Peyer's patch (tissue), 4 donors: ENCODE measurements at regions not wholly inside any gene's neighbourhood (a gene's known extent, or its start where the extent isn't known, plus 50 kb on each side); places are given as distances from the start of the nearest gene placed in this dataset.

Experiments
- DNase-seq, 3 donors: peaks; one replicate each; pipeline ENCODE4 v3.0.0-alpha.2; 2017 to 2019
- H3K27ac ChIP-seq, 4 donors: fragments of 200-600 bp; sonication (generic); one replicate each; pipeline ENCODE4 v1.5.1; 2016 to 2019
- H3K27me3 ChIP-seq, 2 donors: fragments of 200-600 bp; sonication (generic); one replicate each; pipeline ENCODE4 v1.5.1; 2019
- H3K36me3 ChIP-seq, 3 donors: fragments of 200-600 bp; sonication (generic); one replicate each; pipeline ENCODE4 v1.5.1; 2016 to 2019
- H3K4me1 ChIP-seq, 4 donors: fragments of 200-600 bp; sonication (generic); one replicate each; pipeline ENCODE4 v1.5.1; 2016 to 2019
- H3K4me3 ChIP-seq, 4 donors: fragments of 200-600 bp; sonication (generic); 1 replicate in 3 of 4; 2 replicates in 1 of 4; pipeline ENCODE4 v1.5.1; 2016 to 2019; ENCODE audit warnings: mild to moderate bottlenecking in 1 of 4
- H3K9me3 ChIP-seq, 4 donors: fragments of 200-600 bp; sonication (generic); one replicate each; pipeline ENCODE4 v1.5.1; 2016 to 2019; ENCODE audit warnings: mild to moderate bottlenecking in 1 of 4
- POLR2A ChIP-seq, 2 donors: fragments of 450-650 bp; IDR thresholded peaks; one replicate each; pipeline ENCODE4 v1.5.1; 2017; ENCODE audit warnings: antibody characterized with exemption in 2 of 2, mild to moderate bottlenecking in 2 of 2, moderate library complexity in 2 of 2
- TF ChIP-seq, protein P1 (sequence below), 6 experiments: fragments of 450-650 bp in 4 of 6; fragments of 200-600 bp in 2 of 6; sonication (generic) in 1 of 6; IDR thresholded peaks; one replicate each; pipeline ENCODE4 v1.5.1; 2017 to 2019; ENCODE audit warnings: antibody characterized with exemption in 6 of 6, mild to moderate bottlenecking in 3 of 6, moderate library complexity in 1 of 6

DNA sequence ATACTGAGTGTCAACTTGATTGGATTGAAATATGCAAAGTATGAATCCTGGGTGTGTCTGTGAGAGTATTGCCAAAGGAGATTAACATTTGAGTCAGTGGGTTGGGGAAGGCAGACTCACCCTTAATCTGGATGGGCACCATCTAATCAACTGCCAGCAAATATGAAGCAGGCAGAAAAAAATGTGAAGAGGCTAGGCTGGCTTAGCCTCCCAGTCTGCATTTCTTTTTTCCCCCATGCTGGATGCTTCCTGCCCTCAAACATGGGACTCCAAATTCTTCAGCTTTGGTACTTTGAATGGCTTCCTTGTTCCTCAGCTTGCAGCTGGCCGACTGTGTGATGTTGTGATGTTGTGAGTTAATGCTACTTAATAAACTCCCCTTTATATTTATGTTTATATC lies 577.4 kb downstream of the CPS1 start:
- DNase-seq: no peak
- Histone ChIP-seq H3K9me3 (no peaks in the 10 kb centered on the region), H3K4me1 (no peaks in the 10 kb centered on the region), H3K27ac (no peak overlapping the region), H3K27me3 (no peaks in the 10 kb centered on the region), H3K4me3 (no peak overlapping the region), H3K36me3 (no peaks in the 10 kb centered on the region)
- no peak for TF ChIP-seq POLR2A (IDR thresholded peaks at IDR 0.05)

DNA sequence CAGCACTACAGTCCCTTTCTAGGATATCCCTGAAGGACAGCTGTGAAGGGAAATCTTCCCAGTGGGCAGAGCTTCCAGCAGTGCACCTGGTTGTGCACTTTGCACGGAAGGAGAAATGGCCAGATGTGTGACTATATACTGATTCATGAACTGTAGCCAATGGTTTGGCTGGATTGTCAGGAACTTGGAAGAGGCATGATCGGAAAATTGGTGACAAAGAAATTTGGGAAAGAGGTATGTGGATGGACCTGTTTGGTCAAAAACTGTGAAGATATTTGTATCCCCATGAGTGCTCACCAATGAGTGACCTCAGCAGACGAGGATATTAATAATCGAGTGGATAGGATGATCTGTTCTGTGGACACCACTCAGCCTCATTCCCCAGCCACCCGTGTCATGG lies 582.2 kb downstream of the CPS1 start:
- H3K4me1 ChIP-seq: no peaks in the 10 kb centered on the region
- H3K9me3 ChIP-seq: no peaks in the 10 kb centered on the region
- H3K36me3 ChIP-seq: no peaks in the 10 kb centered on the region
- H3K4me3 ChIP-seq: no peak overlapping the region
- H3K27ac ChIP-seq: no peak overlapping the region
- DNase-seq: no peak
- TF ChIP-seq, protein P1, sequence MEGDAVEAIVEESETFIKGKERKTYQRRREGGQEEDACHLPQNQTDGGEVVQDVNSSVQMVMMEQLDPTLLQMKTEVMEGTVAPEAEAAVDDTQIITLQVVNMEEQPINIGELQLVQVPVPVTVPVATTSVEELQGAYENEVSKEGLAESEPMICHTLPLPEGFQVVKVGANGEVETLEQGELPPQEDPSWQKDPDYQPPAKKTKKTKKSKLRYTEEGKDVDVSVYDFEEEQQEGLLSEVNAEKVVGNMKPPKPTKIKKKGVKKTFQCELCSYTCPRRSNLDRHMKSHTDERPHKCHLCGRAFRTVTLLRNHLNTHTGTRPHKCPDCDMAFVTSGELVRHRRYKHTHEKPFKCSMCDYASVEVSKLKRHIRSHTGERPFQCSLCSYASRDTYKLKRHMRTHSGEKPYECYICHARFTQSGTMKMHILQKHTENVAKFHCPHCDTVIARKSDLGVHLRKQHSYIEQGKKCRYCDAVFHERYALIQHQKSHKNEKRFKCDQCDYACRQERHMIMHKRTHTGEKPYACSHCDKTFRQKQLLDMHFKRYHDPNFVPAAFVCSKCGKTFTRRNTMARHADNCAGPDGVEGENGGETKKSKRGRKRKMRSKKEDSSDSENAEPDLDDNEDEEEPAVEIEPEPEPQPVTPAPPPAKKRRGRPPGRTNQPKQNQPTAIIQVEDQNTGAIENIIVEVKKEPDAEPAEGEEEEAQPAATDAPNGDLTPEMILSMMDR (IDR thresholded peaks at IDR 0.05): no peak
- no peak for TF ChIP-seq POLR2A (IDR thresholded peaks at IDR 0.05)
- no peaks in the 10 kb centered on the region for H3K27me3 ChIP-seq

DNA sequence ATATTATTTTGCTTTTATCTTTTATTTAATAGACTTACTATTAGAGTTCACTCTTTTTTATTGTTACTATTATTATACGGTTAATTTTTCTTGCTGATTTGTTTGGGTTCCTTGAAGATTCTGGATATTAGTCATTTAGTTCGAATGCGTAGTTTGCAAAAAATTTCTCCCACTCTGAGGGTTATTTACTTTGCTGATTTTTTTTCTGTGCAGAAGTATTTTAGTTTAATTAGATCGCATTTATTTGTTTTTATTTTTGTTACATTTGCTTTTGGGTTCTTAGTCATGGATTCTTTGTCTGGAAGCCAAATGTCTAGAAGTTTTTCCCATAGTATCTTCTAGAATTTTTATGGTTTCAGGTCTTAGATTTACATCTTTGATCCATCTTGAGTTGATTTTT lies 585.2 kb downstream of the CPS1 start:
- TF ChIP-seq, protein P1 (IDR thresholded peaks at IDR 0.05): no peak
- TF ChIP-seq POLR2A (IDR thresholded peaks at IDR 0.05): no peak
- H3K27me3 ChIP-seq: no peaks in the 10 kb centered on the region
- no peaks in the 10 kb centered on the region for H3K4me1 ChIP-seq
- no peak overlapping the region for H3K4me3 ChIP-seq
- no peak for DNase-seq
- no peaks in the 10 kb centered on the region for H3K9me3 ChIP-seq
- H3K36me3 ChIP-seq: no peaks in the 10 kb centered on the region
- no peak overlapping the region for H3K27ac ChIP-seq

DNA sequence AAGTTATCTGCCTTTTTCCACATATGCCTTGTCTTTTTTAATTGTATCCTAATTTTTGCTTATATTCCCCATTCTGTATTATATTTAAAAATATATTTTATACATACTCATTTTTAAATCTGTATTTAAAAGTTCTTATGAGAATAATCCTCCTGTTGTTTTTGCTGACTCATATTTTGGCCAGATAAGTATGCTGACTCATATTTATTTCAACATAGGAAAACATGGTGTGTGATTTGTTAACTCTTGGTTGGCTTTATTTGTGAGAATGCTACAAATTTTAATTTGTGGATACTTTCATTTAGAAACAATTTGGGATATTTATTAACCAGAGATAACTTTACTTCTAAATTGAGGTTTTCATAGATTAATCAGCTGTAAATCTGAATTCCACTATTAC lies 587.7 kb downstream of the CPS1 start:
- no peaks in the 10 kb centered on the region for H3K27me3 ChIP-seq
- TF ChIP-seq POLR2A (IDR thresholded peaks at IDR 0.05): no peak
- TF ChIP-seq, protein P1 (IDR thresholded peaks at IDR 0.05): no peak
- H3K4me3 ChIP-seq: no peak overlapping the region

DNA sequence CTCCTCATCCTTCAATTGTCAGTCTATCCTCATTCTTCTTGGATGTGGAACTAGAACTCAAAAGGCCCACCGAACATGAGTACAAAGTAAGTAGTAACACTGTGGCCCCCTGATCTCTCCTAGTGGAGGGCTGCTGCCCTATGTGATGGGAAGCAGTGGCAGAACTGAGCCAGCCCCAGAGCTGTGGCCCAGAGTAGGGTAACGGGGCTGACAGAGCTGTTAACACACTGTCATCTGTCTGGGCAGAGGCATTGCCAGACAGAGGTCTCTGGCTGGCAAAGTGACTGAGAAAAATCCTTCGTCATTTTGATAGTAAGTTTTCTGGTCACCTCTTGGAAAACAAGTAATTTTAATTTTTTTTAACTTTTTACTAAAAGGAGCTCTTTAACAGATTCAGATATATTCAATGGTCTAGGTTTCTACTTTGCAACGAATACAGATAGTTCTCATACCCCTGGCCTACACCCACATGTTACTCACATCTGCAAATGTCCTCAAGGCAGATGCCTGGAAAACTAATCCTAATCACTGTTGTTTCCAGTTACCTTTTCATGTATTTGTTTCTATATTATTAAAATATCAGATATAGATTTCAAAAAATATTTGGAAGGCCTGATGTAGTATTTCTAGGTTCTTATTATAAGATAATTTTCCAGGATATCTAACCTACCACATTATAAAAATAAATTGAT lies 588.7 kb downstream of the CPS1 start:
- TF ChIP-seq, protein P1 (IDR thresholded peaks at IDR 0.05): no peak
- TF ChIP-seq POLR2A (IDR thresholded peaks at IDR 0.05): no peak
- Histone ChIP-seq H3K9me3 (no peaks in the 10 kb centered on the region), H3K4me1 (no peaks in the 10 kb centered on the region), H3K4me3 (no peak overlapping the region), H3K27ac (no peak overlapping the region), H3K27me3 (no peaks in the 10 kb centered on the region), H3K36me3 (no peaks in the 10 kb centered on the region)
- no peak for DNase-seq

More for the DNA sequence above, 587.7 kb downstream of the CPS1 start:
- no peaks in the 10 kb centered on the region for H3K4me1 ChIP-seq
- H3K36me3 ChIP-seq: no peaks in the 10 kb centered on the region
- H3K27ac ChIP-seq: no peak overlapping the region
- H3K9me3 ChIP-seq: no peaks in the 10 kb centered on the region
- no peak for DNase-seq

DNA sequence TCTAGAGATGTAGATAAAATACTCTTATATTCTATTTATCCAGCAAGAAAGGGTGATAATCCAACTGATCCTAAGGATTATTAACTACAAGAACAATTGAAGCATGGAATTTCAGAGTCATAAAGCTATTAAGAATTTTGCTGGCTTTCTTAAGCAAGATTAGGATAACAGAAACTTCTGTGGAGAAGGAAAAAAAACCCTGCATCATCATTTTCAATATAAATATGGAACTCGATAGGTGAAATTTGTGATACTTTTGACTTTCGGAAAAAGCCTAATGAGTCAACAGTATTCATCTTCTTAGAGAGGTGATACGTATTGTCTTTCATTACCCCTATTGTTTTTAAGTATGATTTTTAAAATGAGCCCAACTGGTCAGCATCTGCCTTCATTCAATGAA lies 593.3 kb downstream of the CPS1 start:
- no peak overlapping the region for H3K27ac ChIP-seq
- TF ChIP-seq, protein P1 (IDR thresholded peaks at IDR 0.05): no peak
- no peak for TF ChIP-seq POLR2A (IDR thresholded peaks at IDR 0.05)
- no peaks in the 10 kb centered on the region for H3K4me1 ChIP-seq
- H3K4me3 ChIP-seq: no peak overlapping the region
- DNase-seq: no peak
- H3K27me3 ChIP-seq: no peaks in the 10 kb centered on the region
- H3K9me3 ChIP-seq: no peaks in the 10 kb centered on the region
- H3K36me3 ChIP-seq: no peaks in the 10 kb centered on the region
